ENCODE measurements at regions not wholly inside any gene's neighbourhood (a gene's known extent, or its start where the extent isn't known, plus 50 kb on each side); places are given as distances from the start of the nearest gene placed in this dataset.

DNA sequence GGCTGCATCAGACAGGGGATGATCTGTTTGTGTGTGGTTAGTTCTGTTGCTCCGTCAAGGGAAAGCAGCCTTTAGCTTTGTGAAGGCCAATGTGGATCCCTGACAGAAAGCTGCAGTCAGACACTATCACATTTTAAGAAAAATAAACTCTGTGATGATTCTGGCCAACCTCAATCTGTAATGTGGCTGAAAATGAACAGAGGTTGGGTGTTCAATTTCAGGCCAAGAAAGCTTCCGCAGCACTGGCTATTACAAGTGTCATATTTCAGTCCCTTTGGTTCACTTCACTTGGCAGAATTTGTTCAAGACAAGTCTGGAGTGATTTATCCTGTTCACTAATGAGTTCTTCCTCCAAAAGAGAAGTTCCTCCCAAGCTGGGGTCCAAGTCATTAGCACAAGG lies 571.8 kb upstream of the IL12A start:
- H3K27ac Mint-ChIP-seq = no peak overlapping the region
- POLR2A ChIA-PET = no interaction called here

DNA sequence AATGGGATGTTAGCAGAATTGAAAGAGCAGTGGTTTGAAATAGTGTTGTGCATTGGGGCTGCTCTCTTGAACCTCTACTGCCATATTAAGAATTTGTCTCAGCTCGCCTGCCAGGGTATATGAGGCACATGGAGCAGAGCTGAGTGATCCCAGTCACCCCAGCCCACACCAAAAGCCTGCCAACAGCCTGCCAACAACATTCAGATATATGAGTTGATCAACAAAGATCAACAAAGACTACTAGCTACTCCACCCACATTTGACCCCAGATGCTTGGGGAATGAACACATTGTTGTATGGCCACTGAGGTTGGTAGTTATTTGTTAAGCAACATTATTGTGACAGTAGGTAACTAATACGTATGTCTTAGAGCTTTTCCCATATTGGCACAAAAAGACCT lies 570.9 kb upstream of the IL12A start:
- Mint-ChIP-seq H3K27ac (no peak overlapping the region), H3K36me3 (no peaks in the 10 kb centered on the region), H3K4me3 (no peak overlapping the region), H3K4me1 (ENCODE audit: low read depth) (no peaks in the 10 kb centered on the region), H3K9me3 (no peaks in the 10 kb centered on the region), H3K27me3 (no peaks in the 10 kb centered on the region)
- ChIA-PET CTCF (no interaction called here), POLR2A (no interaction called here)
- intact Hi-C loops (cut with micrococcal nuclease) = no loop called here
- DNase-seq = no peak

More for the DNA sequence above, 571.8 kb upstream of the IL12A start:
- no peaks in the 10 kb centered on the region for H3K27me3 Mint-ChIP-seq
- no peak for DNase-seq
- CTCF ChIA-PET = no interaction called here
- H3K9me3 Mint-ChIP-seq = no peaks in the 10 kb centered on the region
- intact Hi-C loops (cut with micrococcal nuclease) = no loop called here
- no peaks in the 10 kb centered on the region for H3K36me3 Mint-ChIP-seq
- H3K4me3 Mint-ChIP-seq = no peak overlapping the region
- H3K4me1 Mint-ChIP-seq (ENCODE audit: low read depth) = no peaks in the 10 kb centered on the region

DNA sequence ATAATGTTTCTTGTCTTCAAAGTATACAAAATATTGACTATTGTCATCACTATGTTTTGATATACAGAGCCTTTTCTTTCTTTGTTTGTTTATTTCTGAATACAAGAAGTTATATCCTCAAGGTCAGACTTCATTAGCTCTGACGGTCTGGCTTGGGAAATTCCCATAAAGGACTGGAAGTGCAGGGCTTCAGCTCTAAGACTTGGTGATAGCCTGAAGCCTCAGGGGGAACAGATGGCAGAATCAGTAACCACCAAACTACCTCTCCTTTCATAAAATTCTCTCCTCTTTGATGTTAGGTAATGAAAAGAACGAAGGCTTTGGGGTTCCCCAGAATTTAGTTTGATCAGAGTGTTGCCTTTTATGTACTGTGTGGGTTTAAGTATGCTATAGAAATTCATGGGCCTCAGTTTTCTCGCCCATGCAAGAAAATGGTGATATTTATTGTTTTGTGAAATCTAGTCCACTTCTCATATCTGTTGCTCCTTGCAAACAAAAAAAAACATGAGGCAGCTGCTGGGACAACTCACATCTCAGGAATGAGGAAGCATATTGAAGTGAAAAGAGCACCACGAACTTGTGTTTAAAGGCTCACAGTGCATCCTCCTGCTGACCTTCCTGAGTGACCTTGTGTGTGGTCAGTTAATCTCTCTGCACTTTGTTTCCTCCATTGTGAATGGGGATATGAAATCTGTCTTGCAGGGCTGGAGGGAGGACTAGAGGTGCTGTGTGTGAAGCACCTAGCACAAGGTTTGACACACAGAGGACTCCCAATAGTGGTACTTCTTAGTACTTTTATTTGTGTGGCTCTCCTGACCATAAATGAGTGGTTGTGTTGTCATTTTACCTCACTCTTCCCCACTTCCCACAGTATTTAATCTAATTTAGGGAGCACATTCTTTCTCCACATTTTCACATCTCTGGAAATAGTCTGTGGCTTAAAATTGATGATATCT lies 569.8 kb upstream of the IL12A start:
- Mint-ChIP-seq H3K27me3 (no peaks in the 10 kb centered on the region), H3K4me3 (no peak overlapping the region), H3K4me1 (ENCODE audit: low read depth) (no peaks in the 10 kb centered on the region), H3K27ac (no peak overlapping the region), H3K9me3 (no peaks in the 10 kb centered on the region), H3K36me3 (no peaks in the 10 kb centered on the region)
- no peak for DNase-seq
- intact Hi-C loops (cut with micrococcal nuclease) = no loop called here
- ChIA-PET CTCF (no interaction called here), POLR2A (no interaction called here)

DNA sequence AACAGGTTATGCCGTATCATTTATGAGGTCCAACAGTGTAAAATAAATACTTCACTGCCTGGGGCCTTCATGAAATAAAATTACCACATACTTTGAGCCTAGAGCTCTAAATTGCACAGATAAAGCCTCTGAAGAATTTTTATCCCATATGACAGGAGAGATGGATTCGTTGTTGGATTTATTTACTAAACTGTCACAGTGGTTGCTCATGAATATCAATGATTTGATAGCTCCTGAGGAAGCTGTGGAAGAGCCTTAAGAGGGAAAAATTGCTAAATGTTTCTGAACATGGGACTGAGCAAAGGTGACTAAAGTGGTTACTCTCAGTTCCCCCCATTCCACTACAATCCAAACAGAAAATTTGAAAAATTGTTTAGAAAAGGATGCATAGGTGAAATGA lies 558.9 kb upstream of the IL12A start:
- Mint-ChIP-seq H3K36me3 (no peaks in the 10 kb centered on the region), H3K4me1 (ENCODE audit: low read depth) (no peaks in the 10 kb centered on the region), H3K27ac (no peak overlapping the region), H3K9me3 (no peaks in the 10 kb centered on the region), H3K27me3 (no peaks in the 10 kb centered on the region), H3K4me3 (no peak overlapping the region)
- intact Hi-C loops (cut with micrococcal nuclease) = no loop called here
- POLR2A ChIA-PET = no interaction called here
- CTCF ChIA-PET = no interaction called here
- DNase-seq = no peak

DNA sequence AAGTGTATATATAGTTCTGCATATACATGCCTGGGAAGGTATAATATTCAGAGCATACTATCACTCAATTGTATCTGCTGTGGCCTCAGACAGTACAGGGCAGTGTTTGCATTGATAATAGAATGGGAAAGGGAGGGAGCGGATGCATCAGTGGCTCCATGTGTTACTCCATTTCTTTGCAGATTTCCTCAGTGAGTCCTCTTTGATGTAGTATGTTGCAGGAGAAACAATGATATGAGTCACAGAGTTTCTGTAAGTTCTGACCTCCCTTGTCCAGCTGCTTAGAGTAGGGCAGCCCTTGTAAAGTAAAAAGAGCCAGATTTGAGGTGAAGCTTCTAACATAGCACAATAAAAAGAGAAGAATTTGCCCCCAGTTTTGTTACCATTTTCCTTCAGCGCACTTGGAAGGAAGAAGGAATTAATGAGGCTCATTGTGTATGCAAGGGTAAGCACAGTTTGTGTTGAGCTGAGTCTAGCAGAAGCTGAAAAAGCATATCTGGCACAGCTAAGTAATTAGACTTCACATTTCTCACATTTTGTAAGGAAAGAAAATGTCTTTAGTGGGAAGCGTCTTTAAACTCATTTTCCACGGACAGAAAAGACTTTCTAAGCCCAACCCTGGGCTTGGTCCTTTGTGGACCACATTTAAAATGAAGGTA lies 555.8 kb upstream of the IL12A start:
- Mint-ChIP-seq H3K27ac (no peak overlapping the region), H3K9me3 (no peaks in the 10 kb centered on the region), H3K36me3 (no peaks in the 10 kb centered on the region), H3K4me3 (no peak overlapping the region), H3K4me1 (ENCODE audit: low read depth) (no peaks in the 10 kb centered on the region), H3K27me3 (no peaks in the 10 kb centered on the region)
- no peak for DNase-seq
- POLR2A ChIA-PET = no interaction called here
- CTCF ChIA-PET = no interaction called here
- intact Hi-C loops (cut with micrococcal nuclease) = no loop called here

DNA sequence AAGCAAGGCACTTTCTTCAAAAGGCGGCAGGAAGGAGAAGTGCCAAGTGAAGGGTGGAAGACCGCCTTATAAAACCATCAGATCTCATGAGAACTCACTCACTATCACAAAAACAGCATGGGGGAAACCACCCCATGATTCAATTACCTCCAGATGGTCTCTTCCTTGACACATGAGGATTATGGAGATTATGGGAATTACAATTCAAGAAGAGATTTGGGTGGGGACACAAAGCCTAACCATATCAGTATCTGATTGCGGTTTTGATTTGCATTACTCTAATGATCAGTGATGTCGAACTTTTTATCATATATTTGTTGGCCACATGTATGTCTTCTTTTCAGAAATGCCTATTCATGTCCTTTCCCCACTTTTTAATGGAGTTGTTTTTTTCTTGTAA lies 549.3 kb upstream of the IL12A start:
- POLR2A ChIA-PET = no interaction called here
- intact Hi-C loops (cut with micrococcal nuclease) = no loop called here
- H3K27me3 Mint-ChIP-seq = no peaks in the 10 kb centered on the region

DNA sequence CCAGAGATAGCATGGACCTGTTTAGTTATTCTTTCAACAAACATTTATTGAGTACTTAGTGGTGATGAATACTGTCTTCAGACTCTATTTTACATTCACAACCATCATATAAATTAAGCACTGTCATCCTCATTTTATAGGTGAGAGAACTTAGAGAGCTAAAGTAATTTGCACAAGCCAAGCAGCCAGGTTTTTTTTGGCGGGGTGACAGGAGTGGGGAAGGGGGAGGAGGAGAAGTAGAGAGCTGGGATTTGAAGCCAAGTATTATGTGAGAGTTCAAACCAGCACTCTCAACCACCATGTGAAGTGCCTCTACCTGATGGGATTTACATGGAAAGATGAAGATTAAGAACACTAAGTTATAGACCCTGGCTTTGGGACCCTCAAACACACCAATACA lies 547.4 kb upstream of the IL12A start:
- H3K4me1 Mint-ChIP-seq (ENCODE audit: low read depth) = no peaks in the 10 kb centered on the region
- intact Hi-C loops (cut with micrococcal nuclease) = no loop called here
- CTCF ChIA-PET = no interaction called here
- no peaks in the 10 kb centered on the region for H3K36me3 Mint-ChIP-seq
- POLR2A ChIA-PET = no interaction called here
- H3K27me3 Mint-ChIP-seq = no peaks in the 10 kb centered on the region
- peaks cover 3% of the 10 kb centered on the region for H3K9me3 Mint-ChIP-seq
- H3K4me3 Mint-ChIP-seq = no peak overlapping the region
- no peak for DNase-seq
- no peak overlapping the region for H3K27ac Mint-ChIP-seq

More for the DNA sequence above, 549.3 kb upstream of the IL12A start:
- Mint-ChIP-seq H3K9me3 (peaks cover 3% of the 10 kb centered on the region), H3K36me3 (no peaks in the 10 kb centered on the region), H3K4me1 (ENCODE audit: low read depth) (no peaks in the 10 kb centered on the region), H3K4me3 (no peak overlapping the region), H3K27ac (no peak overlapping the region)
- no peak for DNase-seq
- CTCF ChIA-PET = no interaction called here

DNA sequence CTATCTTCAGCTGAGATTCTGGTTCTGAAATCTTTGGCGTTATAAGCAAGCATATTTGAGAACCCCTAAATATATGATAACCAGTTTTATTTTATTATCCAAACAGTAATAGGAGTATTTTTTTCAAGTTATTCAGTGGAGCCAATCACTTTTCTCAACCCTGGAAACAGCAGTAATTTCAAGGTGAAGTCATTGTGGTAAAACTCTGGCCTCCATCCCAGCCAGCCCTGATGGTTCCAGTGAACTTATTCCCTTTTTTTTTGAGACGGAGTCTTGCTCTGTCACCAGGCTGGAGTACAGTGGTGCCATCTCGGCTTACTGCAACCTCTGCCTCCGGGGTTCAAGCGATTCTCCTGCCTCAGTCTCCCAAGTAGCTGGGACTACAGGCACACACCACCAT lies 545.4 kb upstream of the IL12A start:
- ChIA-PET POLR2A (no interaction called here), CTCF (no interaction called here)
- peaks cover 3% of the 10 kb centered on the region for H3K9me3 Mint-ChIP-seq
- H3K36me3 Mint-ChIP-seq = no peaks in the 10 kb centered on the region
- DNase-seq = no peak
- H3K27me3 Mint-ChIP-seq = no peaks in the 10 kb centered on the region
- H3K27ac Mint-ChIP-seq = no peak overlapping the region
- H3K4me1 Mint-ChIP-seq (ENCODE audit: low read depth) = no peaks in the 10 kb centered on the region
- intact Hi-C loops (cut with micrococcal nuclease) = no loop called here
- H3K4me3 Mint-ChIP-seq = no peak overlapping the region

DNA sequence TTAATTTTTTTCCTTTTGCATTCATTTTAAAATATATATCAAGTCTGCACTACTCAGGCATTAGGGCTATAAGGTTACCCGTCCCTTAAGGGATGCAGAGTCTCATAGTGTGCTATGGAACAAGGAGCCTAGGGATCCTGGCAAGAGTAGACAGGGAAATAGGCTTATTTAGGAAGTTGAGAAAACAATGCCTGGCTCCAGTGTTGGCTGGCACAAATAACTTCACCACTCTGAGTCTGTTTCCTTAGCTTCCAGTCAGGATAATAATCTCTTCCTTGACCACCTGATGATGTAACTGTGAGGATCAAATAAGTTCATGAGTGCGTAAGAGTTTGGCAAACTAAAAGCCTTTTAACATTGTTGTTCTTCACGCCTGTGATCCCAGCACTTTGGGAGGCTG lies 540.8 kb upstream of the IL12A start:
- Mint-ChIP-seq H3K36me3 (no peaks in the 10 kb centered on the region), H3K27ac (no peak overlapping the region), H3K9me3 (no peaks in the 10 kb centered on the region), H3K4me1 (ENCODE audit: low read depth) (no peaks in the 10 kb centered on the region), H3K27me3 (no peaks in the 10 kb centered on the region), H3K4me3 (no peak overlapping the region)
- POLR2A ChIA-PET = no interaction called here
- DNase-seq = no peak
- CTCF ChIA-PET = no interaction called here
- intact Hi-C loops (cut with micrococcal nuclease) = no loop called here

DNA sequence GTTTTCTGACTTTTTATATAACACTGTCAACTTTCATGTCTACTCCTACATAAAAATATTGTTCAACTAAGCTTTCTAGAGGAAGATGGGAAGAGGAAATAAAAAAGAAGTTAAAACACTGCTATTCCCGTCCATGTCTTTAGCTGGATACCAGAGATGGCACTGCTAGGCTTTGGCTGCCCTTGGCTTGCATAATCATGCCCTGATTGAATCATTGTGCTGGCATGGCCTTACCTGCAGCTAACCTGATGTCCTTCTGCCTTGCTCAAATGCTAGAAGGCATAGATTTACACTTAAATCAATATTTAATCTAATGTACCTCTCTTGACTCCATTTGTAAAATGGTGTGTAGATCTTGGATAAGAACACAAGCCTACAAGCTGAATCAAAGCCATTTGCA lies 539.7 kb upstream of the IL12A start:
- Mint-ChIP-seq H3K4me1 (ENCODE audit: low read depth) (no peaks in the 10 kb centered on the region), H3K27ac (no peak overlapping the region), H3K9me3 (no peaks in the 10 kb centered on the region), H3K36me3 (no peaks in the 10 kb centered on the region), H3K4me3 (no peak overlapping the region), H3K27me3 (no peaks in the 10 kb centered on the region)
- CTCF ChIA-PET = no interaction called here
- intact Hi-C loops (cut with micrococcal nuclease) = no loop called here
- no peak for DNase-seq
- POLR2A ChIA-PET = no interaction called here

DNA sequence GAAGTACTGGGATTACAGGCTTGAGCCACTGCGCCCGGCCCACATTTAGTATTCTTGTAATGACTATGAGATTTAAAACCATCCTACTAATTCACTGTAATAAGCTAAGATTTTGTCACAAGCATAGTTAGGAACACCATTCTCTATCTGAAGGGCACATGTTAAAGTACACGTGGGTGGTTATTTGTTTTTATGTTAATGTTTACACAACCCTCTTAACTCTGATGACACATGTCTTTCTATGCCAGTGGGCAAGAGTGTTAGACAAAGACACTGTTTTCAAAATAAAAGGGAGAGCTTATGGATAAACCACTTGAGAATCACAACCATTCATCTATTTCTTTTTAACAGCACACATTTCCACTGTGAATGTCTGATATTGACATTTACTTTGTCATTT lies 537.6 kb upstream of the IL12A start:
- intact Hi-C loops (cut with micrococcal nuclease) = no loop called here
- CTCF ChIA-PET = no interaction called here
- no peak overlapping the region for H3K4me3 Mint-ChIP-seq
- DNase-seq = no peak
- no peak overlapping the region for H3K27ac Mint-ChIP-seq
- H3K36me3 Mint-ChIP-seq = no peaks in the 10 kb centered on the region
- H3K27me3 Mint-ChIP-seq = no peaks in the 10 kb centered on the region
- POLR2A ChIA-PET = no interaction called here
- no peaks in the 10 kb centered on the region for H3K9me3 Mint-ChIP-seq
- H3K4me1 Mint-ChIP-seq (ENCODE audit: low read depth) = no peaks in the 10 kb centered on the region

DNA sequence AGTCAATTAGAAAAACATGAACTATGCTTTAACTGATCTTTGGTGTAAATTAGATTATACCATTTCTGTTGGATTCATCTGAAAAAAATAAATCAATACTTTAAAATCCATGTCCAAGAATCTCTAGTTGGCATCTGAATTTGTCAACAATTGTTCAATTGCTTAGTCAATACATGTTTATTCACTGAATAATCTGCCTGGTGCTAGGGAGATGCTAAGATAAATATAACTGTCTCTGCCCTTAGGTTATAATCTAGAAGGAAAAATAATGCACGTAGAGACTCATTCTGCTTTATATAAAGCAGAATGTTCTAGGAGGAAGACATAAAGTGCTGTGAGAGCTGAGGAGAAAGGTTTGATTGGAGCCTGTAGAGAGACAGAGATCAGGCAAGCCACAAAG lies 537.2 kb upstream of the IL12A start:
- ChIA-PET POLR2A (no interaction called here), CTCF (no interaction called here)
- DNase-seq = no peak
- H3K36me3 Mint-ChIP-seq = no peaks in the 10 kb centered on the region
- H3K9me3 Mint-ChIP-seq = no peaks in the 10 kb centered on the region
- no peaks in the 10 kb centered on the region for H3K27me3 Mint-ChIP-seq
- no peaks in the 10 kb centered on the region for H3K4me1 Mint-ChIP-seq (ENCODE audit: low read depth)
- H3K27ac Mint-ChIP-seq = no peak overlapping the region
- intact Hi-C loops (cut with micrococcal nuclease) = no loop called here
- no peak overlapping the region for H3K4me3 Mint-ChIP-seq

DNA sequence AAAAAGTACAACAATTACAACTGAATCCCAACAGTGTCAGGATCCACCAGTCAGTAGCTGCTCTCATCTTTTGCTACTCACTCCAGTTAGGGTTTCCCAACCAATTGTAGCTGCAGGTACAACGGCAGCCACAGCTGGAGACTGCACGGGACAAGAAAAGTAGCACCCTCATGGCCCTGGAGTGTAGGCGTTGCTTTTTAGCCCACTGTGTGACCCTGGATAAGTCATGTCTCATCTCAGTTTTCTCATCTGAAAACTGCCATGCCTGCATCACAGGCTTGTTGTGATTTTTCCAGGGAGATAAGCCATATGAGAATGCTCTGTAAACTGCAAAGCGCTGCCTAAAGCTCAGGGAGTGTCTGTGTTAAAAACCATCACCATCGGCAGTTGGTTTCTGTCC lies 535.6 kb upstream of the IL12A start:
- DNase-seq = no peak
- Mint-ChIP-seq H3K4me3 (no peak overlapping the region), H3K27ac (no peak overlapping the region), H3K4me1 (ENCODE audit: low read depth) (no peaks in the 10 kb centered on the region), H3K36me3 (no peaks in the 10 kb centered on the region), H3K9me3 (no peaks in the 10 kb centered on the region), H3K27me3 (no peaks in the 10 kb centered on the region)
- CTCF ChIA-PET = no interaction called here
- POLR2A ChIA-PET = no interaction called here
- intact Hi-C loops (cut with micrococcal nuclease) = no loop called here

Measured in activated CD4-positive, alpha-beta memory T cell treated with anti-CD3 and anti-CD28 coated beads for 36 hours (primary cell).